GM20431 (cell line): ENCODE measurements at regions not wholly inside any gene's neighbourhood (a gene's known extent, or its start where the extent isn't known, plus 50 kb on each side); places are given as distances from the start of the nearest gene placed in this dataset.

Experiments used
- in situ Hi-C: fragments of 300-500 bp; cut with MseI, MboI; formaldehyde crosslinking; loops from one replicate; pipeline ENCODE4 v1.15.0; 2020; ENCODE audit warnings: low sequenced_read_pairs; ENCODE audit not compliant: unreplicated experiment

- in situ Hi-C loops = no loop called here
These were observed 302.9 kb downstream of the TLE3 start for GRCh38 chr15:69794645-69795469.

GRCh38 chr15:69795601-69796000 is 302.1 kb downstream of the TLE3 start:
- in situ Hi-C loops = no loop called here

GRCh38 chr15:69797051-69797595 is 300.6 kb downstream of the TLE3 start:
- in situ Hi-C loops = no loop called here

GRCh38 chr15:69797615-69798014 is 300.1 kb downstream of the TLE3 start:
- in situ Hi-C loops = no loop called here

DNA sequence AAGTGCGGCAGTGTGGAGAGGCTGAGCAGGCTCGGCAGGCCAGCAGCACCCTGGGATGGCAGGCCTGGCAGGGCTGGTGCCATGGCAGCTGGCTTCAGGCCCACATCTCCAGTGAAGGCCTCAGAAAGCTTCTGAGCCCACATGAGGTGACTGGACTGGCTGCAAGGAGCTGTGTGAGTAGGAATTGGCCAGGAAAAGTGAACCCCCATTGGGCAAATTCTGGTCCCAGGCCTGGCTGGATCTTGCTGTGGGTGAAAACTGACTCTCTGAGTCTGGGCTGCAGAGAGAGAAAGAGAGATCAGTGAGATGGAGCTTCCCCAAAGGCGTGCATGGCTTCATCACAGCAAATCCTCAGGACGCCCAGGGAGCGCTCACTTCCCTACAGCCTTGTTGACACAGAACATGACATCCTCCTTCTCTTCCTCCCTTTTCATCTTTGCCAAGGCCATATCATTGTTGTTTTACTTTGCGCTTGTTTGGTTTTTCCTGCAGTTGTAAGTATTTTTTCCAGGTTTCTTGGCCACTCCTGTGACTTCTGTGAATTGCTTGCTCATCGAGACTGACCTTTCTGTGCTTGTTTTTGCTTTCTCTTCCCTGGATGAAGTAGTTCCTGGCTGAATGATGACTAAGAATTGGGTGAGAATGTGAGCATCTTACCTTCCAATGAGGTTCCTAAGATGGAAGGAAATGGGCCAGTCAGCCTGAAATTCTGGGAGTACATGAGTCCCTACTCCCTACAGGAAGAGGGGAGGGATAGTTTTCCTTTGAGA is 299.1 kb downstream of the TLE3 start:
- in situ Hi-C loops = no loop called here

DNA sequence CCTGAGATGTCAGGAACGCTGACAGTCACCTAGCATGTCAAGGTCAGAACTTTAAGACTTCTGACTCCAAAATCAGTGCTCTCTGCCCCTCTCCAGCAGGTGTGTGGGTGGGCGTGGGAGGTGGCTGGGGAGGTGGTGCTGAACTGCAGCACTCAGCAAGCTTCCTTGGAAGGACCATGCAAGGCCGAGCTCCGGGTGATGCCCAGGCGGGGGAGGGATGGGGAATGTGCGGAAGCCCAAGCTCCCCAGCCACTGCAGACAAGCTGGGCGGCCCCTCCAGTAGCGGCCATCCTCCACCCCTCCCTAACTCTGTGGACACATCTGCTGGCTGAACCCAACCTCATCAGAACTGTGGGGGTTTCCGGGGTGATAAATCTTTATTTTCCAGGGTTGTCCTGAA is 296.6 kb downstream of the TLE3 start:
- in situ Hi-C loops = no loop called here

DNA sequence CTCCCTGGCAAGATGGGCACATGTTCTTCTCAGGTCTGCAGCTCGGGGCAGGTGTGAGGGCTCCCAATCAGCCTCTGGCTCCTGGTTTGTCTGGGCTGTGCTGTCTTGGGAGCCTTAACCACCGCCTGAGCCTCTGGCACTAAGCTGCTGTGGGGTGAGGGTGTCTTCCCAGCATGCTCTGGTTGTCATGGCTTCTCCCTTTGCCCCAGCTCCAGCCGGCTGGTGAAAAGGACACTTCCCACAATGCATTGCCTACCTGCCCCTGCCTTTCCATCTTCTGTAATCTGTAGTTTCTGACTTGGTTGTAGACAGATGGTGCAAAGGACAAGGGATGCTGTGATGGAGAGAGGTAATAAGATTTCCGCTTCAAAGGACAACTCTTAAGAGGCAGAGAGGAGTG is 295.3 kb downstream of the TLE3 start:
- in situ Hi-C loops = no loop called here

GRCh38 chr15:69804786-69805185 is 292.9 kb downstream of the TLE3 start:
- in situ Hi-C loops = no loop called here

DNA sequence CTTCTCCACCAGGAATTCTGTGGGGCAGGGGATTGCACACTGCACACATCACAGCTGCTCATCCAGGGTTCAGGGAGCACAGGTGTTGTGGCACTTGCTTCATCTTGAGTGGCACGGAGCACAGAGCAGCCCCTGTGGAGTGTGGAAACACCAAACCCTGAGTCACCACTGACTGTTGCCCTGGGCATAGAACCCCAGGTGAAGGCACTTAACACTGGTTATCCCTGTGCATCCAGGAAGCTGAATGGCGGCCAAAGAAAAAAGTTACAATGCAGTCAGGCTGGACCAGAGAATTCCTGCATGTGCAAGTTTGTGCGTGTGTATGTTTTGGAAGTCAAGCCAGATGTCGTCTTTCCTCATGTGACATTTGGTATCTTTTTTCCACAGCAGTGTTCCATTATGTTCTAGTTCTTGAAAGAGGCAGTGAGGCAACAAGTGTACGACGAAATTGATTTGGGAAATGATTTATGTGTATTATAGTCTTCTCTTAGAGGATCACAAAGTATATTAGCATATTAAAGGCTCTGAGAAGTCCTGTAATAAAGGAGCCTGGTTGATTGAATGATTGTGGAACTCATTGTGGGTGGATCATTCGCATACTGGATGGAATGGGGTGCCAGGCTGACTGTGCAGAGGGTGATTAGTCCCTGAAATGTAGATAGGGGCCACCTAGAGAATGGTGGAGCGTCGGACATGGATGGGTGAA is 292.3 kb downstream of the TLE3 start:
- in situ Hi-C loops = no loop called here

DNA sequence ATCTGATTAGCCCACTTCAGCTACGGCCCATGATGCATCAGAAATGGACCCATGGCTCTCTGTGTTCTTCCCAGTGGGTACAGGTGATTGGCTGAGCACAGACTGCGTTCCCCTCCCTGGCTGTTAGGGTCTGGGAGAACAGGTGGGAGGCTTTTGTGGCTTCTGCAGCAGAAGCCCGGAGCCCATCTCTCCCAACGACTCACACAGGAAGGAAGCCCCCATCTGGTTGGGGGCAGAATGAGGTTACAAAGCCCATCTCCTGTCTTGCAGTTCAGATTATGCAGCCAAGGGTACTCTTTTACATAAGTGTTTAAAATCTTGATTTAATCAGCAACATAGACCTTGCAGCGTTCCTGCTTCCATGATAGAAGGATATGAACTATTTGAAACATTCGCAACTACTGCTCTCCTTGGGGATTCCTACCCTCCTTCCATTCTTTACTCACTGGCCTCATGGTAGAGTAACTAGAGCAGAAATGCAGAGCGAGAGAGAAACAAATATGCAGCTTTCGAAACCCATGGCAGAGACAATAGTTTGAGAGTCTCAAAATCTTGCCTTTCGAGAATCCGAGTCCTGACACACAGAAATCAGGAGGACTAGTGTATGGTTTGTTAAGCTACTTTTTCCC is 291.3 kb downstream of the TLE3 start:
- in situ Hi-C loops = no loop called here

GRCh38 chr15:69807721-69808120 is 290.0 kb downstream of the TLE3 start:
- in situ Hi-C loops = no loop called here

DNA sequence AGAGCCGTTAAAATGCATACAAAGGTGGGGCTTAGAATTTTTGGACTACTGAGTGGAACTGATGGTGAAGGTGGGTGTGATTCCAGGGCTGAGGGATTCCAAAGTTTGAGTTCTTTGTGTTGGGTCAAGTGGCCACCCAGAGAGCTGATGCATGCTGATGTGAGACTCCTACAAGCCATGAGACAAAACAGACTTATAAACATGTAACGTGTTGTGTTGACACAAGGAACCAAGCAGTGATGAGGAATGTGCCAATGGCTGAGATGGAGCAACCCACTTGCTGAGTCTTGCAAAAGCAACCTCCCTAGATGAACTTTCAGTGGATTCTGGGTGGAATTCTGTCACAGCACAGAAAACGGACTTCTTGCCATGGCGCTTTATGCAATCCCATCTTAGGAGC is 289.0 kb downstream of the TLE3 start:
- in situ Hi-C loops = no loop called here

DNA sequence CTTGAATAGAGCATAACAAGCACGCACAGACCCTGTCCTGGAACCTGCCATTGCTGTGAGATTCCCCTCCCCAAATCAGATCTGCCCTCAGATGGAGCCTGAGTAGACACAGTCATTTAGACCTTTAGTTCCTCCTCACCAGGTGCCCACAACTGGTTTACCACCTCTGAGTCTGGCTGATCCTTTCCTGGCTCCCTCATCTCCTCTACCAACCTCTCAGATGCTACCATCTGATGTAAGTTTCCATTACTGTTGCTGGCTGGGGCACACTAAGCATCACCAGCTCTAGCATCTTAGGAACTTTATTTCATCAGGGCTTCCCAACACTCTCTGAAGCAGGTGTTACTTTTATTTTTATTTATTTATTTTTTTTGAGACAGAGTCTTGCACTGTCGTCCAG is 288.3 kb downstream of the TLE3 start:
- in situ Hi-C loops = no loop called here

- in situ Hi-C loops = no loop called here
These were observed 287.0 kb downstream of the TLE3 start for GRCh38 chr15:69810431-69811354.

DNA sequence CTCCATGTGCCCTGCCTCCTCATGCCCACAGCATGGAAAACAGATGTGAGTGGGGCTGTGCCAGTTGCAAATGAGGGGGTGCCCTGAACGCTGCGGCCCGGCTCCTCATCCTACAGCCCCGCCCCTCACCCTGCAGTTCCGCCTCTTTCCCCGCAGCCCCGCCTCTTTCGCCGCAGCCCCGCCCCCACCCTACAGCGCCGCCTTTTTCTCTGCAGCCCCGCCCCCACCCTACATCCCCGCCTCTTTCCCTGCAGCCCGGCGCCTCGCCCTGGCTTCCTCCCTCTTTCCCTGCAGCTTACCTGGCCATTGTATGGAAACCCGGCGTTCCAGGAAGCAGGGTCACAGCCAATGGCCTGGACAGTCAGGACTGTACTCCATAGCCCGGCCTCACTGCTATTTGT is 284.9 kb downstream of the TLE3 start:
- in situ Hi-C loops = no loop called here

DNA sequence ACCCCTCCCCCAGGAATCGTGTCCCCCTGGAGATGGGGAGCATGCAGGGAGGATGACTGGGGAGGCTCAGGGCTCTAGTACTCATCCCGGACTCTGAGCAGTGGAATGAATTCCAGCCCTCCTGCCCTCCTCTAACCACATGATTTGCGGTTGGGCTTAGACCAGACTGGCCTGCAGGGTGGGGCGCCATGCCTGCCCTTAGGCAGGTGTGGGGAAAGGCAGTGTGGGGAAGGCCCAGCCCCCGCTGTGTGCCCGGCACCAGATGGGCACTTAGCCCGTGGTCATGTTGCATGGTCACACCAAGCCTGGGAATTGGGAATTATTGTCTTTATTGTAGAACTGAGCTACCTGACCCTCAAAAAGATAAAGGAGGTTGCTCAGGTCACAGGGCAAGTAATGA is 283.8 kb downstream of the TLE3 start:
- in situ Hi-C loops = no loop called here

- in situ Hi-C loops = no loop called here
These were observed 282.8 kb downstream of the TLE3 start for GRCh38 chr15:69814932-69815331.

DNA sequence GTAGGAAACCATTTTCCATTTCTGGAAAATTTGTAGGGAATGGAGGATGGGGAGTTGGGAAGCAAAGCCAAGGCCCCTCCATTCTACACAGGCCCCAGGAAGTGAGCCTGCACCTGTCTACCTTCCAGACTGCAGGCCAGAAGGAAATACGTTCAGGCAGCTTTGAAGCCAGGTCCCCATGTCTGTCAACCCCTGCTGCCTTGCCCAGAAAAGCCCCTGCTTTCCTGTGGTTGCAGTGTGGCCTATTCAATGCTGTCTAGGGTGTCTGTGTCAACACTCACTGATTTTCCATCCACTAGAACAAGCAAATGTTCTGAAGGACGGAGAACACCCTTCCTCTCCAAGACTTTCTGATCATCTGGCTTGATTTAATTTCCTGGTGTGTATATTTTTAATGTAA is 281.9 kb downstream of the TLE3 start:
- in situ Hi-C loops = no loop called here

- in situ Hi-C loops = no loop called here
These were observed 281.2 kb downstream of the TLE3 start for GRCh38 chr15:69816522-69816921.
